HuH-7.5 (cell line): ENCODE measurements at regions not wholly inside any gene's neighbourhood (a gene's known extent, or its start where the extent isn't known, plus 50 kb on each side); places are given as distances from the start of the nearest gene placed in this dataset.
"Not testable (repeated sequence)": the region's sequence is repeated elsewhere in the genome, so short reads cannot be mapped to it uniquely, and the experiment has no call there.

Experiments used
- DNase-seq: peaks from one replicate; pipeline ENCODE4 v3.0.0; 2011; ENCODE audit warnings: low spot score

DNA sequence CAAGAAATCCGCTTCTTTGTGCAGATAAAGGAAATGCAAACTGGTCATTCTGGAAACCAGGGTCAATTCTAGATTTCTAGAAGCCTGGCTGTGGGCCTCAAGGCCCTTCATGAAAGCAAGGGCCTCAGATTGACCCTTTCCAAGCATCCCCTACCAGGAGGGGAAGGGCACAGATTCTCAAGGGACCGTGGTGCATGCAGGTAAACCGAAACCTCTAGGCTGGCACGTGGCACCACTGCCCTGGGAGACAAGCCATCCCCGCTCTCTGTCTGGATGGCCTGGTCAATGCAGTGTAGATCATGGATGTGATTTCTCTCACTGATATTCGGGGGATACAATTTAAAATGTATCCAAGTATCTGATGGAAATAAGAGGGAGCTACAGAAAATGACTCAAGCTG lies 69.4 kb downstream of the TOMM20 start:
- DNase-seq: no peak

DNA sequence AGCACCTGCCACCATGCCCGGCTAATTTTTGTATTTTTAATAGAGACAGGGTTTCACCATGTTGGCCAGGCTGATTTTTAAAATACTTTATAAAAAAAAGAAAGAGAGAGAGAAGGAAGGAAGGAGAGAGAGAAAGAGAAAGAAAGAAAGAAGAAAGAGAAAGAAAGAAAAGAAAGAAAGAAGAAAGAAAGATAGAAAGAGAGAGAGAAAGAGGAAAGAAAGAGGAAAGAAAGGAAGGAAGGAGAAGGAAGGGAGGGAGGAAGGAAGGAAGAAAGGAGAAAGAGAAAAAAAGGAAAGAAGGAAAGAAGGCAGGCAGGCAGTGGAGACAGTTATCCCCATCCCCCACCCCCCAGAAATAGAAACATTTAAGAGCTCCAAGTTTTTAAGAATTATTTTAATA lies 69.9 kb downstream of the TOMM20 start:
- DNase-seq: no peak

DNA sequence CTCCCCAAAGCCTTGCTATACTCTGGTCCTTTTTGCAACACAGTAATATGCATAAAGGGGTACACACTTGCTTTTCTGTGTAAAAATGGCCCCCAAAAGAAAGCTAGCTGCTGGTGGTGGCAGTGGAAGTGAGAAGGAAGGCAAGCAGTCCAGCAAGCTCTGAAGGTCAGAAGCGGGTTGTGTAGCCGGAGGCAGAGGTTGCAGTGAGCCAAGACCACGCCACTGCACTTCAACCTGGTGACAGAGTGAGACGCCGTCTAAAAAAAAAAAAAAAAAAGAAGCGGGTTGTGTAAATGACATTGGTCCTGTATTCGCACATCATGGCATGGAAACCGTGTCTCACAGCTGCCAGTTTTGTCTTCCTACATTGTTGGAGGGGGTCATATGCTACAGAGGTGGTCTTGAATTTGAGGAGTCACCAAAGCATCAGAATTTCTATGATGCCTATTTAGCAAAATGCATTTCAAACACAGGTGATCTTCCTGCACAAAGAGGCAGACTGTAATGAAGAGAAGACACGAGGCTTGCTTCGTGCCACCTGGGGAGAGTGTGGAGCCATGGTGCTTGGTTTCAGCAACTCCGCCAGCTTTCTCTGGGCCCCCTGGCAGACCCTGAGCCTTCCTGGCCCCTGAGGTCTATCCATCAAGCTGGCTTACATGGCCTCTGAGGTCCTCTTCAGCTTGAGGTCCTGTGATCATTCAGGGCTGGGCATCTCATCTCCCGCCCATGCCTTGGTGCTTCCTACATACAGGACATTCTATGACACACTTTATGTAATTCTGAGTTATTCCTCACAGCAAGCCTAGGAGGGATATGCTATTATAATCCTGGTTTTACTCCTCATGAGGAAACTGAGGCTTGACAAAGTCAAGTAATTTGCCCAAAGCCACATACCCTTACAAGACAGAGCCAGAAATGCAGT lies 71.0 kb downstream of the TOMM20 start:
- DNase-seq: no peak

DNA sequence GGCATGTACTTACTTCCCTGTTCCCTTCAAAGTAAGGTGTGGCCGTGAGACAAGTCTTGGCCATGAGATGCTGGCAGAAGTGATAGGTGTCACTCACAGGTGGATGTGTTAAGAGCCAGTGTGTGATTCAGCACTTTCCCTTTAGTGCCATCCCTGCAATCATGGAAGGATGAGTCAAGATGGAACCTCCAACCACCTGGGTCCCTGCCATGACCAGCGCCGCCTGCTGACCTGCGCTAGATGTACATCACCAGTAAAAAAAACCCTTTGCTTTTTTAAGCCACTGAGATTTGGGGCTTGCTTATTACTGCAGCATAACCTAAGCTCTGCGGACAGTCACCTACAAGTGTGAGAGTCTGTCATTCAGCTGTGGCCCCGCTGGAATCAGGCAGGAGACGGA lies 71.7 kb downstream of the TOMM20 start:
- DNase-seq: no peak

DNA sequence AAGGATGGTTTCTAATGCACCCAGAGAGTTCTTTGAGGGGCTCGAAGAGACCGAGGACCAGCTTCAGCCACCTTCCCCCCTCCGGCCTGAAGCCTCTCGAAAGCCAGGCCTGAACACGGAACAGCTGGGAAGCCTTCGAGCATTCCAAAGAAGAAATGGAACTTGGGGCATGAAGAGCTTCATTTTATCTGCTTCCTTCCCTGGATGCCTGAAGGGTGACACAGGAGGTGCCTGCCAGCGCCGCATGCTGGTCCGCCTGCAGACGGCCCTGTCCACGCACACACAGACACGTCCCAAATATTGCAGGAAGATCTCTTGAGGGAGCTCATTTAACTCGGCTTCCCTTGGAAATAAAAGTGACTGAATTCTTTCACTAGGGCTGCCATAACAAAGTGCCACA lies 73.7 kb downstream of the TOMM20 start:
- DNase-seq: no peak

DNA sequence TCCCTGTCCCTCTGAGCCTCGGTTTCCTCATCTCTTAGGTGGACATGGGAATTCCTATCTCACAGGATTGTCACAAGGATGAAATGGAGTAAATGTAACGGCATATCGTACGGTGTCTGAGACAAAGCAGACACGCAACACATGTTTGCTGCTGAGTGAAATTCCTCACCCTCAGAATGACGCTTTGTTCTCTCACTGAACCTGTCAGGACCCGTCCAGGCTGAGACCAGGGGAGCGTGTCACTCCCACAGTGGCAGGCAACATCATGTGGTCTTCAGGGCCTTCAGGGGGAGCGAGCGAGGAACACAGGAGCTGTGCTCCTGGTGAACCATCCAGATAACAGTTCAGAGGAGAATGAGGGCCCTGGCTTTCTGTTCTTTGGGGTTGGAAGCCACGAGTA lies 74.2 kb downstream of the TOMM20 start:
- DNase-seq: no peak

DNA sequence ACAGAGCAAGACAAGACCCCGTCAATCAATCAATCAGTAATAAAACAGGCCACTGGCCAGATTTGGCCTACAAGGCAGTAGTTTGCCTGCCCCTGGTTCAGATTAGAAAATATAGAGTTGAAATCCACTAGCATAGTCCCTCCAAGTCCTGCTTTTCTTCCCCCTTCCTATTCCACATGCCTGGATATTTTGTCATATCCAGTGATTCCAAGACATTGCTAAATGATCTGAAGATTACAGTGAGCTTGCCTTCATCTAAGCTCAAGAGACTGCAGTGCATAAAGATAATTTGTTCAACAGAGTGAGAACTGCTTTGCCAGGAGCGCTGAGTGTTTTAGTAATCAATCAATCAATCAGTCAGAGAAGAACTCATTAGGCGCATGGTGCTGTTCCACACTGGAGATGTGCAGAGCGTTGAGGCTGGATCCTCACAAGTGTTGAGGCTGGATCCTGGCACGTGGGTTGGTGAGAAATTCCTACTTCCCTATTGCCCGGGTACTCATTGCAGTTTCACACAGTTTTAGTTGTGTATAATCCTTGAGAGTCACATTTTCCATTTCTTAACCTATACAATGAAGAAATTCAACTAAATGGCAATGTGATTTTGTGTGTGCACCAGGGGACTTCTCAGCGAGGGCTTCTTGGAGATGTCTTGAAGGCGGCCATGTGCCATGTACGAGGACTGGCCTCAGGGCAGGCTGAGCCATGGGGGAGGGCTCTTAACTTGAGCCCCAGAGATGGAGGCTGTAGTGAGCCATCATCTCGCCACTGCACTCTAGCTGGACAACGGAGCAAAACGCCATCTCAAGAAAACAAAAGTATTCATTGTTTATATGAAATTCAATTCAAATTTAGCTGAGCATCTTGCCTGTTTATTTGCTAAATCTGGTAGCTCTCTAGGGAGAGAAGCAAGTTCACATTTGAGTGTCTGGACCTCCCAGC lies 76.3 kb downstream of the TOMM20 start:
- no peak for DNase-seq

DNA sequence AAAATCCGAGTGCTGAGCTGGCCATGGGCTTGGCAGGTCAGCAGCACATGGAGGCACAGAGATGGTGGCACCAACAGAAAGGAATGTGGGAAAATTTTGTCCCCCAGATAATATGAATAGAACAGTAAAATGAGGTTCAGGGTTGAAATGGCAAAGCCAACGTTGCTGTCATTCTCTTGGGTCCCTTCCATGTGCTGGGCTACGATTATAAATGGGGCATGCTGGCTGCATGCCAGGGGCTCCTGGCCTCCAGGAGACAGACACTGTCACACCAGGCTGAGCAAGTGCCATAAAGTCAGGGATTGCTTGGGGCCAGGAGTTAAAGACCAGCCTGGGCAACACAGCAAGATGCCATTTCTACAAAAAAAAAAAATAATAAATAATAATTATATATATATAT lies 77.1 kb downstream of the TOMM20 start:
- no peak for DNase-seq

DNA sequence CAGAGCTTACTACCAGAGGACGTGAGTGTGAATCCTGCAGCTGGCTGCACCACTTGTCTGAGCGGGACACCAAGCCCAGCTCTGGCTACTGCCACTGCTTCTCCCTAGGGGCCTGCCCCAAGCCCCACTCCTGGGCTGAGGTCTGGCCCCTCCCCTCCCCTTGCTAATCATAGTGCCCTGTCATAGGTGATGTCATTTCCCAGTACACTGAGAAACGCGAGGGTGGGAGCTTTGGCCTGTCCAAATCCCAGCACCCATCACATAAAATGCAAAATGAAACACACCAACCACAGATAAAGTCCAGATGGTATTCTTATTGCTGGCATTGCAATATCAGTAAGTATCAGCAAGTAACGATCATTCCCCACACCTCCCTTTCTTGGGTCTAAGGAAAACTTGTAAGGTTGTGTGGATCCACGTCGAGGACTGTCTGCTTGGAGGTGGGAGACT lies 77.7 kb downstream of the TOMM20 start:
- no peak for DNase-seq

DNA sequence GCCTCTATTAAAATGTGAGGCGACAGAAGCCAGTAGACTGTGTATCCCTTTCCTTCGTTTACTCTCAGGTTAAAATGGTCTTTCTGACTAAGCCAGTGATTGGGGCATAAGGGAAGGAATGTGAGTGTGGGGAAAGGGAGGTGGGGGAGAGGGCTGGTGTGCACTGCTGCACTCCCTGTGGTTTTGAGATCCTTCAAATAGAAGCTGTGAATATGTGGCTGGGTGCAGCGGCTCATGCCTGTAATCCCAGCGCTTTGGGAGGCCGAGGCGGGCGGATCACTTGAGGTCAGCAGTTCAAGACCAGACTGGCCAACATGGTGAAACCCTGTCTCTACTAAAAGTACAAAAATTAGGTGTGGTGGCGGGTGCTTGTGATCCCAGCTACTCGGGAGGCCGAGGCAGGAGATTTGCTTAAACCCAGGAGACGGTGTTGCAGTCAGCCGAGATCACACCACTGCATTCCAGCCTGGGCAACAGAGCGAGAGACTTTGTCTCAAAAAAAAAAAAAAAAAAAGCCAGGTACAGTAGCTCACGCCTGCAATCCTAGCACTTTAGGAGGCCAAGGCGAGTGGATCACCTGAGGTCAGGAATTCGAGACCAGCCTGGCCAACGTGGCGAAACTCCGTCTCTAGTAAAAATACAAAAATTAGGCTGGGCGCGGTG lies 78.8 kb downstream of the TOMM20 start:
- DNase-seq: not testable (repeated sequence)

DNA sequence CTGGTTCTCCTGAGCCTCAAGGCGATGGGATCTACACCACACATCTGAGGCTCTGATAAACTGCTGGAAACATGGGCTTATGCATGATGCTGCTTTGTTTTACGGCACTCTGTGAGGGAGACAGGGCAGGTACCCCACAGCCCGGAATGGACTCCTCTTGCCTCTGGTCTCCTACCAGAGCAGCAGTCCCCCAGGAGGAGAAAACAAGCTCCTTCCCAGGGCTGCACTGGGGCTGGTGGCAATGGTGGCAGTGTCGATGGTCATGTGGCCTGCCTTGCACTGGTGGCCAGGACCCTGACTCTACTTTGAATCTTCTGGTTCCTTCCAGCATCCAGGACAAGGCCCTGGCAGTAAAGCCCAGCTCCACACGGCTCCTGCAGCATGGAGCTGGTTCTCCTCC lies 79.4 kb downstream of the TOMM20 start:
- no peak for DNase-seq

DNA sequence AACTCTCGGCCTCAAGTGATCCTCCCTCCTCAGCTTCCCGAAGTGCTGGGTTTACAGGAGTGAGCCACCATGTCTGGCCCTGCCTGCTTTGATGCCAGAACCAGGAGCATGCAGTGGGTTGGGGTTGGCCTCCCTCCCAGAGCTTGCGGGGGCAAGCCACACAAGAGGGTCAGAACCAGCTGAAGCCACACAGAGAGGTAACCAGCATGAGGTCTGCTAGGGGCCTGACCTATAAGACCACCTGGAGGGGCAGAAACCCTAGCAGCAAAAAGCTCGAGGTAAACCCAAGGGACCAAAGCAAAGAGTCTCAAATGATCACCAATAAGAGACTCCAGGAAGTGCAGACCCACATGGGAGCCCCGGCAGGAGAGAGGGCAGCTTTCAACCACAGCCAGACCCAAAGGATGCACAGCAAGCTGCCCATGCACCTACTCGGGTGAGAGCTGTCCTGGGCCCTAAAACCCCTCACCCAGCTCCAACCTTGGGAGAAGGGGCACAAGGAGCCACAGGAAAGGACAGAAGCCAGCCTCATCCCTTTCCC lies 81.2 kb downstream of the TOMM20 start:
- DNase-seq: no peak

DNA sequence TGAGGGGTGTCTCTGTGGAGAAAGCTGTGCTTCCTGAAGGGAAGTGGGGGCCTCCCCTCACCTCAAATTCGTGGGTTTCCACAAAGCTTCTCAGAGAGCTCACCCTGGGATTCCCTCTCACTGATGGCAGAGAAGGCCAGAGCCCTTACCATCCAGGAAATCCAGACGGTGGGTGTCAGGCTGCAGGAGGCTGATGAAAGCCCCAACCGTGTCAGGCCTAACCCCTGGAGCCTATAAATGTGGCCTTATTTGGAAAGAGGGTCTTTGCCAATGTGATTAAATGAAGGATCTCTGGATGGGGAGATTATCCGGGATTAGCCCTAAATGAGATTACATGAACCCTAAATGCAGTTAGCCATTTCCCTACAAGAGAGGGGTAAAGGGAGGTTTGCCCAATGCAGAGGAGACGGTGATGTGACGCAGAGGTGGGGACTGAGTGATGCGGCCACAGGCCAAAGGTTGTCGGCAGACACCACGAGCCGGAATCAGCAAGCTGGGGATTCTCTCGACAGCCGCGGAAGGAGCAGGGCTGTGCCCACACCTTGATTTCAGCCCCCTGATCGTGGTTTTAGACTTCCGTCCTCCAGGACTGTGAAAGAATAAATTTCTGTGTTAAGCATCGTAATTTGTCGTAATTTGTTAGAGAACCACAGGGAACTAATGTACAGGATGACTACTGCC lies 82.6 kb downstream of the TOMM20 start:
- no peak for DNase-seq

DNA sequence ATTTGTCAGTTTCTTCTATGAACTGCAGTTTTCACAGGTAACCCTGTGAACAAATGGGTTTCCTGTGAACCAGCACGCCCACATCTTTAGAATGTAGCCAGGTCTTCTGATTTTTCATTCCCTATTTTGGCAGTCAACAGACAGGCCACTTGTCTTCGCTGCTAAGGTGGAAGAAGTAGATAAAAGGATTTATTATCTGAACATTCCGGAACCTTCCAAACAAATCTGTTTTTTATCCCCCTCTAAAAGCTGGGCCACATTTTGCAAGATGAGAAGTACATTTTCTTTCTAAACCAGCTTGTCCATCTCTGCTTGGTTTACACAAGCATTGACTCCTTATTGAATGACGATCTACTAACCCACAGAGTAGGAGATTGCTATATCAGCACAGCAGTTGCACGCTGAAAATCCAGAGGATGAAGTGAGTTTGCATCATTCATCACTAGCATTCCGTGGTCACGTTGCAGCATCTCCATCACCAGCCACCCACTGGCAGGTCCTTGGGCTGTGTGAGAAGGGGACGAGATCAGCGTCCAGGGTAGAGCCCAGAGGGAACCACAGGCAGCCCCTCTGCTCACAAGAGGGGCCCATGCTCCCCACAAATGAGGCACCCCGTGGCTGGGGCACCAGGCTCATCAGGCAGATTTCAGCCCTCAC lies 83.5 kb downstream of the TOMM20 start:
- no peak for DNase-seq

DNA sequence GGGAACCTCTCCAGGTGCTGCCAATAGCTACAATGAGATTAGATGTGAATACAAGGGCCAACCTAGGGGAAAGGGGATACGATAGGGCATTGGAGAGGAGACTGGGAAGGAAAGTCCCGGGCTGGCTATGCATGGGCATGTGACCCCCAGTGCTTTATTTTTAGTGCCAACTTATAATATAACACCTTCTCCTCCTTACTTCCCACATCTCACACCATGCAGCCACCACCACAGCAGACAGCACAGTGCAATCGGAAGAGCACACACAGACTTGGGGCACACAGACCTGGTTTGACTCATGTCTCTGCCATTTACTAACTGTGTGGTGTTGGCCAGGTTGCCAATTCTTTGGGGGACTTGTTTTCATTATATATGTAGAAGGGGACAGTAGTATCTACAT lies 85.4 kb downstream of the TOMM20 start:
- DNase-seq: no peak

DNA sequence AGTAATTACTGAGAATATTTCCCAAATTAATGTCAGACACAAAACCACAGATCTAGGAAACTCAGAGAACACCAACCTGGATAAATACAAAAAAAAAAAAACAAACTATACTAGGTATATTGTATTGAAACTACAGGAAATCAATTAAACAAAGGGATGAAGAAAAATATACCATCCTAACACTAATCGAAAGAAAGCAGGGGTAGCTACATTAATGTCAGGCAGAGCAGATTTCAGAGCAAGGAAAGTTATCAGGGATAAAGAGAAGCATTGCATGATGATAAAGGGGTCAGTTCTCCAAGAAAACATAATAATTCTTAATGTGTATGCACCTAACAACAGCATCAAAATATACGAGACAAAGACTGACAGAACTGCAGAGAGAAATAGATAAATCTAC lies 89.9 kb downstream of the TOMM20 start:
- no peak for DNase-seq

DNA sequence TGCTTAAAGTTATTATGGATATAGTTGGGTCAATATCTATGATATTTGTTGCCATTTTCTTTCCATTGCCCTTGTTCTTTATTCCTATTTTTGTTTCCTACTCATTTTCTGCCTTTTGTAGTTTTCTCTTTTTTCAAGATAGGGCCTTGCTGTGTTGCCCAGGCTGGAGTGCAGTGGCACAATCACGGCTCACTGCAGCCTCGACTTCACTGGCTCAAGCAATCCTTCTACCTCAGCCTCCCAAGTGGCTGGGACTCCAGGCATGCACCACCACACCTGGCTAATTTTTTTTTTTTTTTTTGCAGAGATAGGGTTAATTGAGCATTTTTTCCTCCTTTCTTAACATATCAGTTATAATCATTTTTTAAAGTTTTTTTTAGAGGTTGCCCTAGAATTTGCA lies 92.7 kb downstream of the TOMM20 start:
- DNase-seq: no peak

DNA sequence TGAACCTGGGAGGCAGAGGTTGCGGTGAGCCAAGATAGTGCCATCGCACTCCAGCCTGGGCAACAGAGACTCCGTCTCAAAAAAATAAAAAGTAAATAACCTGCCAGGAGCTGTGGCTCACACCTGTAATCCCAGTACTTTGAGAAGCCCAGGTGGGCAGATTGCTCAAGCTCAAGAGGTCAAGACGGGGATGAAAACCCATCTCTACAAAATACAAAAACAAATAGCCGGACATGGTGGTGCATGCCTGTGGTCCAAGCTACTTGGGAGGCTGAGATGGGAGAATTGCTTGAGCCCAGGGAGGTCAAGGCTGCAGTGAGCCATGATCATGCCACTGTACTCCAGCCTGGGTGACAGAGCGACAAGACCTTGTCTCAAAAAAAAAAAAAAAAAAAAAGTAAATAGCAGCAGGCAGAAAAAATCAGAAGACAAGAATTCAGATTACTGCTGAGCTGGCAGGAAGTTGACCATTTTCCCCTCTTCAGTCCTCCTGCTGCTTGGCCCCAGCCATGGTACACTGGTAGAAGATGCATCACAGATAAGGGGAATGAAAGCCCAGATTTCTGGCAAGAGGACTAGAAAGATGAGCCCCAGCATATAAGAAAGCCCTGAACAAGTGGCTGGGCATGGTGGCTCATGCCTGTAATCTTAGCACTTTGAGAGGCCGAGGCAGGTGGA lies 97.6 kb downstream of the TOMM20 start:
- DNase-seq: no peak

DNA sequence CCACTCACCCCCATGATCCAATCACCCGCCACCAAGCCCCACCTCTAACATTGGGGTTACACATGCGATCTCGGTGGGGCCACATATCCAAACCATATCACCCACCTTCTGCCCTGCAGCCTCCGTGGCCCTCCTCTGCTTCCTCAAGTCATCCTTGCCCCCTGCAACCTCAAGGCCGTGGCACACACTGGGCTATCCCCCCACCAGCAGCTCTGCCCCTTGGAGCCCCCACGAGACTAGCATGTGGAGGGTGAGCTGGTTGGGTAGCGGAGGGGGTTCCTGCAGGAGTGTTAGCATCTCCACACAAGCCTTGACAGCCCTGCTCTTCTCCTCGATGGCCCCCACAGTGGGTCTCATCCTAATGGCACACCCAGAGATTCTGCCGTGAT lies 100.8 kb downstream of the TOMM20 start:
- no peak for DNase-seq

DNA sequence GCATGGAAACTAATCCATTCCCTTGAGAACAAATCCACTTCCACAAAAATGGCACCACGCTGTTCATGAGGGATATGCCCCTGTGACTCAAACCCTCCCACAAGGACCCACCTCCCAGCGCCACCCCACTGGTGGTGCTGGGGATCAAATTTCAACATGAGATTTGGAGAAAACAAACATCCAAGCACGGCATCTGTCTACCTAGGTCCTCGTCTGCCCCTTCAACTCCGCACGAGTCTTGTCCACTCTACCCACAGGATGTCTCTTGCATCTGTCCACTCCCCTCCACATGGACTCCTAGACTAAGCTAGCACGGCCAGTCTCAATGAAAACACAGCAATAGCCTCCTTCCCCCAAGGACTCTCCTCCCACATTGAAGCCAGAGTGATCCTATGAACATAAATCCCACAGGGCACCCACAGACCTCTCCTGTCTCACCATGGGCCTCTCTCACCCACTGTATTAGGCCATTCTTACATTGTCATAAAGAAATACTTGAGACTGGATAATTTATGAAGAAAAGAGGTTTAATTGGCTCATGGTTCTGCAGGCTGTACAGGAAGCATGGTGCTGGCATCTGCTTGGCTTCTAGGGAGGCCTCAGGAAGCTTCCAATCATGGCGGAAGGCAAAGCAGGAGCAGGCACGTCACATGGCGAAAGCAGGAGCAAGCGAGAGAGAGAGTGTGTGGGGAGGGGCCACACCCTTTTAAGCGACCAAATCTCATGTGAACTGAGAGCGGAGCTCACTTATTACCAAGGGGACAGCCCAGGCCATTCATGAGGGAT lies 101.4 kb downstream of the TOMM20 start:
- no peak for DNase-seq
